OCI-LY1 (cell line): ENCODE measurements at regions not wholly inside any gene's neighbourhood (a gene's known extent, or its start where the extent isn't known, plus 50 kb on each side); places are given as distances from the start of the nearest gene placed in this dataset.

Experiments used
- CTCF ChIP-seq: fragments of 200-600 bp; sonication (generic), shearing (Covaris generic); IDR thresholded peaks from 2 replicates; pipeline ENCODE4 v1.5.1; 2017; ENCODE audit warnings: mild to moderate bottlenecking, antibody characterized with exemption, low read length, moderate library complexity, mixed read lengths
- EZH2 ChIP-seq: fragments of 200-600 bp; sonication (generic), shearing (Covaris generic); IDR thresholded peaks from 2 replicates; pipeline ENCODE4 v1.8.0; 2017; ENCODE audit warnings: borderline replicate concordance, mixed run types, mild to moderate bottlenecking, antibody characterized with exemption, low read length, moderate library complexity, mixed read lengths

GRCh38 chr5:99317136-99317535 lies 388.3 kb upstream of the CHD1 start:
- no peak for TF ChIP-seq CTCF
- TF ChIP-seq EZH2, result no peak
